ENCODE measurements at regions not wholly inside any gene's neighbourhood (a gene's known extent, or its start where the extent isn't known, plus 50 kb on each side); places are given as distances from the start of the nearest gene placed in this dataset.

GRCh38 chr4:159855731-159856130 lies 752.9 kb downstream of the RAPGEF2 start:
- TF ChIP-seq CTCF (IDR thresholded peaks at IDR 0.05) (no peak), USF2 (CRISPR knock-in tag; IDR thresholded peaks at IDR 0.05) (no peak)

Measured in WTC11 (cell line).